ENCODE measurements at regions not wholly inside any gene's neighbourhood (a gene's known extent, or its start where the extent isn't known, plus 50 kb on each side); places are given as distances from the start of the nearest gene placed in this dataset.
"Not testable (repeated sequence)": the region's sequence is repeated elsewhere in the genome, so short reads cannot be mapped to it uniquely, and the experiment has no call there.

- DNase-seq, result no peak
Measured at GRCh38 chr6:115203381-115203780, 857.3 kb downstream of the FRK start.

GRCh38 chr6:115194981-115195638, 852.3 kb upstream of the HS3ST5 start:
- no peak for DNase-seq

GRCh38 chr6:115191989-115192388, 849.2 kb upstream of the HS3ST5 start:
- no peak for DNase-seq

GRCh38 chr6:115190534-115190933, 847.7 kb upstream of the HS3ST5 start:
- DNase-seq, result no peak

GRCh38 chr6:115175456-115175855, 832.6 kb upstream of the HS3ST5 start:
- not testable (repeated sequence) for DNase-seq

- DNase-seq, result not testable (repeated sequence)
Measured at GRCh38 chr6:115165912-115166311, 823.1 kb upstream of the HS3ST5 start.

GRCh38 chr6:115159733-115160132, 816.9 kb upstream of the HS3ST5 start:
- DNase-seq, result no peak

- DNase-seq, result no peak
Measured at GRCh38 chr6:115137910-115138309, 795.1 kb upstream of the HS3ST5 start.

- no peak for DNase-seq
Measured at GRCh38 chr6:115133790-115134189, 791.0 kb upstream of the HS3ST5 start.

GRCh38 chr6:115131709-115132490, 789.1 kb upstream of the HS3ST5 start:
- DNase-seq, result no peak

GRCh38 chr6:115121513-115121912, 778.7 kb upstream of the HS3ST5 start:
- not testable (repeated sequence) for DNase-seq

GRCh38 chr6:115120391-115120790, 777.6 kb upstream of the HS3ST5 start:
- DNase-seq, result no peak

GRCh38 chr6:115091461-115091860, 748.6 kb upstream of the HS3ST5 start:
- no peak for DNase-seq

GRCh38 chr6:115078555-115078954, 735.7 kb upstream of the HS3ST5 start:
- no peak for DNase-seq

- no peak for DNase-seq
Measured at GRCh38 chr6:115071962-115072361, 729.1 kb upstream of the HS3ST5 start.

GRCh38 chr6:115067690-115068447, 725.0 kb upstream of the HS3ST5 start:
- no peak for DNase-seq

GRCh38 chr6:115064680-115065079, 721.9 kb upstream of the HS3ST5 start:
- DNase-seq, result no peak

- no peak for DNase-seq
Measured at GRCh38 chr6:115060581-115060980, 717.8 kb upstream of the HS3ST5 start.

- no peak for DNase-seq
Measured at GRCh38 chr6:115058414-115059211, 715.8 kb upstream of the HS3ST5 start.

GRCh38 chr6:115055579-115055978, 712.8 kb upstream of the HS3ST5 start:
- DNase-seq, result no peak

- not testable (repeated sequence) for DNase-seq
Measured at GRCh38 chr6:115054242-115054641, 711.4 kb upstream of the HS3ST5 start.

- no peak for DNase-seq
Measured at GRCh38 chr6:115053169-115053860, 710.5 kb upstream of the HS3ST5 start.

Measured in stimulated activated CD4-positive, alpha-beta T cell treated with anti-CD3 and anti-CD28 coated beads, Interleukin-2, amount 100 ng/mL, for 24 hours (primary cell).